Activated naive CD4-positive, alpha-beta T cell treated with anti-CD3 and anti-CD28 coated beads for 36 hours (primary cell): ENCODE measurements at regions not wholly inside any gene's neighbourhood (a gene's known extent, or its start where the extent isn't known, plus 50 kb on each side); places are given as distances from the start of the nearest gene placed in this dataset.

Experiments
- CTCF ChIA-PET: fragments of 350-600 bp; sonication (Branson Sonifier 250); formaldehyde crosslinking; loops from one replicate; lab custom pipeline; 2021; ENCODE audit warnings: antibody characterized with exemption; lab: Charles Lee
- DNase-seq: peaks from one replicate; pipeline ENCODE4 v3.0.0-alpha.2; 2020
- H3K27ac Mint-ChIP-seq: one replicate; pipeline ENCODE4 v1.8.0; 2021; ENCODE audit warnings: mild to moderate bottlenecking, mixed read lengths
- H3K27me3 Mint-ChIP-seq: one replicate; pipeline ENCODE4 v1.8.0; 2021; ENCODE audit warnings: low read depth, mixed read lengths
- H3K36me3 Mint-ChIP-seq: one replicate; pipeline ENCODE4 v1.8.0; 2021; ENCODE audit warnings: low read depth, mixed read lengths
- H3K4me1 Mint-ChIP-seq: one replicate; pipeline ENCODE4 v1.8.0; 2021; ENCODE audit warnings: low read depth, mixed read lengths
- H3K4me3 Mint-ChIP-seq: one replicate; pipeline ENCODE4 v1.8.0; 2021; ENCODE audit warnings: mild to moderate bottlenecking, moderate library complexity, mixed read lengths
- H3K9me3 Mint-ChIP-seq: one replicate; pipeline ENCODE4 v1.8.0; 2021; ENCODE audit warnings: mixed read lengths
- intact Hi-C: fragments of 100-400 bp; cut with micrococcal nuclease; formaldehyde crosslinking; loops from one replicate; pipeline ENCODE4 v1.15.1; 2023

DNA sequence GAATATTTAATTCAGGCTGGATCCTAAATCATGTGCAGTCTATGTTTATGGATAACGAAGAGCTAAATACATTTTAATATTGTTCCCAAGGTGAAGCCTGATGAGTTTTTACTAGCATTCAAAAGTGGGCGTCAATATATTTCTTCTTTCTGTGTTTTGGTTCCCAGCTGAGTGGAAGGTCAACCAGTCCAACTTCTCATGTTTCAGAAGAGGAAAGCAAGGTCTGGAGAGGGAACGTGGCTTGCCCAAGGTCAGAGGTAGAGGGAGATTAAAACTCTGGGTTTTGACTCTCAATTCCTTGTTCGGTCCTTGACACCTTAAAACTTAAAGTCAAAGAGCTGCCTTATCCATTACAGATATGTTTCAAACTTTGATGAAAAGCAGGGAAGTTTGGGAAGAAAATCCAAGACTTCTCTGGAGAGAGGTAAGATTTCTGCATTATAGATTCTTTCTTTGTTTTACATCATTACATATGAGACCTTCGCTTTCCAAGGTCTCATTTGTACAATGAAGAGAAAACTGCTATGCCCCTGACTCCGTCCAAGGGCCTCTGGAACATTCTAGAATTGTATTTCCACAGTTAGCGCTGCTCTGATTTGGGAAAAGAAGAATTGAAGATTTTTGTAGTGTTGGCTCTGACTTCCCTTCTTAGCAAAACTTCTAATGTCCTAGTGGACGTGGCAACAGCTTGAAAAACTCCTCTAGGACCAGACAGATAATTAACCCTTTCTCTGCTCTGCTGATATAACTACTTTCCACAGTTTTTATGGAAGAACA is 57.7 kb upstream of the HES1 start:
- Mint-ChIP-seq H3K27ac (no peak overlapping the region), H3K27me3 (peaks cover 10% of the 10 kb centered on the region), H3K9me3 (no peaks in the 10 kb centered on the region), H3K36me3 (no peaks in the 10 kb centered on the region), H3K4me1 (no peaks in the 10 kb centered on the region), H3K4me3 (no peak overlapping the region)
- CTCF ChIA-PET: interaction anchor here (0.6 kb wide), 1 partner anchor 62 kb away, joined by 3 read pairs; no protein-coding TSS in a partner anchor
- intact Hi-C loops: no loop called here
- DNase-seq: no peak

DNA sequence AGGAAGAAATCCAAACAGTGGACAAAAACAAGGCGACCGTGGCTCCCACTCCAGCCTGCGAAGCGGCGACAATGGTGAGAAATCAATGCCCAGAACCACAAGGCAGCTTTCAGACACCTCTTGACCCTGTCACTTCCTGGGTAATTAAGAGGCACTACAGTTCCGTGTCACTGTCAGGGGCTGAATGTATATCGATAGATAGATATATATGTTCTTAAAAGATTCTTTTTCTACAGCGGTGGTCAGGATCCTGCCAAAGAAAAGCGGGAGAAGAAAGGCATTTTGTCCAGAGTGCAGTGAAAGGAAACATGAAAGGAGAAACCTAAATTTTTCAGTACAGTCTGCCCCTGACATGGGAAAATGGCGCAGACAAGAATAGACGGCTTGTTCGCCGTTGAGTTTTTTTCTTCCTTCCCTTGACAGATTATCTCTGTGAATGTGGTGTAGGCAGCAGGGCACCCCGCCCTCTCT is 56.2 kb upstream of the HES1 start:
- H3K4me1 Mint-ChIP-seq: no peaks in the 10 kb centered on the region
- H3K27ac Mint-ChIP-seq: no peak overlapping the region
- no peaks in the 10 kb centered on the region for H3K36me3 Mint-ChIP-seq
- no peak for DNase-seq
- no peaks in the 10 kb centered on the region for H3K9me3 Mint-ChIP-seq
- intact Hi-C loops: no loop called here
- H3K4me3 Mint-ChIP-seq: no peak overlapping the region
- CTCF ChIA-PET: no interaction called here
- peaks cover 8% of the 10 kb centered on the region for H3K27me3 Mint-ChIP-seq

DNA sequence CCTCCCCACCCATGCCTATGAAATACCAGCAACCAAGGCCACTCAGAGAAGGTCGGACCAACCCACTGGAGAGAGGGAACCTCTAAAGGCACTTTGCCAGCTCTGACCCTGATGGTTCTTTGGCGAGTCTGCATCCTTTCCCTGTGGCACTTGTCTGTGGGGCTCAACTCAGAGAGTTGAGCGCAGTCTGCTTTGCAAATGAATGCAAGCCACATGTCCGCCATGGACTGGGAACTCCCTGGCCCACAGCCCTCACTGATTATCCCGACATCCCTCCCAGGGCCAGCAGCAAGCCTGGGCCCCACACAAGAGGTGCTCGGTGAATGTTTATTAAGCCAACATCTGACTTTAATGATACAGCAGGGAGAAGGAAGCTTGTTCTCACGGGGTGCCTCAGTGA is 55.5 kb upstream of the HES1 start:
- no peaks in the 10 kb centered on the region for H3K36me3 Mint-ChIP-seq
- no peak for DNase-seq
- H3K4me1 Mint-ChIP-seq: no peaks in the 10 kb centered on the region
- H3K4me3 Mint-ChIP-seq: no peak overlapping the region
- CTCF ChIA-PET: no interaction called here
- H3K27me3 Mint-ChIP-seq: peaks cover 5% of the 10 kb centered on the region
- no peak overlapping the region for H3K27ac Mint-ChIP-seq
- intact Hi-C loops: no loop called here
- H3K9me3 Mint-ChIP-seq: no peaks in the 10 kb centered on the region

DNA sequence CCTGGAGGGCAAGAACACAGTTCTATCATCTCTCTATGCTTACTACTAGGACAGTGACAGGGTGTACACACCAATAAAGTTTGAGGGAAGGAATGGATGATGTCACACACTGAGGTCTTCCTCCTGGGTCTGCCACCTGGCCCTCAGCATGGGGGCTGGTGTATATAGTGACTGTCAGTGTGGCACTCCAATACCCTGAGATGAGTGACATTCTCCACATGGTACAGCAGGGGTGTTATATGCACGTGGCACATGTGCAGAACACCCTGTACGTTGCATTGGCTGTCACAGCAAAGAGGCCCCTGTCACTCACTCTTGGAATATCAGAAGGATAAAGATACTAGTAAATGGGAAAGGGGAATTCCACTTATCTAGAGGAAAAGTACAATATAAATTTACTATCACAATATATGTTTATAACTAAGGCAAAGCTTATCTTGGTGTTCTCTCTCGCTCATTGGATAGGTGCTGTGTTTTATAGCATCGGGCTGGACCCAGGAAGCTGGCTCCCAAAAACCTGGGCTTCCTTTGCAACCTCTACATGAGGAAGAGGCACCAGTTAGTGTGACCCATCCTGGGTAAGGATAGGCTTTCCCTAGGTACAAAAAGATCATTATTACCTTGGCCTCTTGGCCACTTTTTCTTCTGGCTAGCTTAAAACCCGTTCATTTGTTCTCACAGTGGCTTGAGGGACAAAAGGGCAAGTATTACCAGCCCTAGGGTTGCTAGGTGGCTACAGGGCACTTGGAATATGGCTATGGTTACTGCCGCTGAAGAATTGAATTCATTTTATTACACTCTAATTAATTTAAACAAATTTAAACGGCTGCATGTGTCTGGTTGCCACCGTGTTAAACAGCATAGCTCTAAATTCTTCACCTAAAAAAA is 54.8 kb upstream of the HES1 start:
- intact Hi-C loops: no loop called here
- Mint-ChIP-seq H3K36me3 (no peaks in the 10 kb centered on the region), H3K9me3 (no peaks in the 10 kb centered on the region), H3K4me1 (no peaks in the 10 kb centered on the region), H3K4me3 (no peak overlapping the region), H3K27ac (no peak overlapping the region), H3K27me3 (peaks cover 5% of the 10 kb centered on the region)
- CTCF ChIA-PET: interaction anchor here (1.1 kb wide), 1 partner anchor 112 kb away, joined by 3 read pairs; no protein-coding TSS in a partner anchor
- DNase-seq: no peak

DNA sequence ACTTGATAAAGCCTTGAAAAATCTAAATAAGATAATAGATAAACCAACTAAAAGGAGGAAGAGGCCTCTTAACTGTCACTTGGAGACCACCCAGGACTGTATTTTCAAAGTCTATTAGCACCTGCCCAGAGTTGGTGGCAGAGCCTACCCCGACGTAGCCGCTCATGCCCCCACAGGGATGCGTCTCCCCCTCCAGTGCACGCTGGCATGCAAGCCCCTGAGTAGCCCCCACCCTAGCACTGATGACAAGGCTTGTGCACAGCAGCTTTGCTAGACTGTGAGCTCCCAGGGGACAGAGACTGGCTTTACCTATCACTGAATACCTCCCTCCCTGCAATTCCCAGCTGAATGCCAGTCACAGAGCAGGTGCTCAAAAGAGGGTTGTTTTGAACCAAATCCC is 54.1 kb upstream of the HES1 start:
- Mint-ChIP-seq H3K9me3 (no peaks in the 10 kb centered on the region), H3K27me3 (peaks cover 5% of the 10 kb centered on the region), H3K4me3 (no peak overlapping the region), H3K27ac (no peak overlapping the region), H3K4me1 (no peaks in the 10 kb centered on the region), H3K36me3 (no peaks in the 10 kb centered on the region)
- DNase-seq: no peak
- CTCF ChIA-PET: interaction anchor here (1.1 to 1.2 kb wide), 2 partner anchors 112 to 234 kb away, joined by 3 read pairs; no protein-coding TSS in a partner anchor
- intact Hi-C loops: no loop called here

DNA sequence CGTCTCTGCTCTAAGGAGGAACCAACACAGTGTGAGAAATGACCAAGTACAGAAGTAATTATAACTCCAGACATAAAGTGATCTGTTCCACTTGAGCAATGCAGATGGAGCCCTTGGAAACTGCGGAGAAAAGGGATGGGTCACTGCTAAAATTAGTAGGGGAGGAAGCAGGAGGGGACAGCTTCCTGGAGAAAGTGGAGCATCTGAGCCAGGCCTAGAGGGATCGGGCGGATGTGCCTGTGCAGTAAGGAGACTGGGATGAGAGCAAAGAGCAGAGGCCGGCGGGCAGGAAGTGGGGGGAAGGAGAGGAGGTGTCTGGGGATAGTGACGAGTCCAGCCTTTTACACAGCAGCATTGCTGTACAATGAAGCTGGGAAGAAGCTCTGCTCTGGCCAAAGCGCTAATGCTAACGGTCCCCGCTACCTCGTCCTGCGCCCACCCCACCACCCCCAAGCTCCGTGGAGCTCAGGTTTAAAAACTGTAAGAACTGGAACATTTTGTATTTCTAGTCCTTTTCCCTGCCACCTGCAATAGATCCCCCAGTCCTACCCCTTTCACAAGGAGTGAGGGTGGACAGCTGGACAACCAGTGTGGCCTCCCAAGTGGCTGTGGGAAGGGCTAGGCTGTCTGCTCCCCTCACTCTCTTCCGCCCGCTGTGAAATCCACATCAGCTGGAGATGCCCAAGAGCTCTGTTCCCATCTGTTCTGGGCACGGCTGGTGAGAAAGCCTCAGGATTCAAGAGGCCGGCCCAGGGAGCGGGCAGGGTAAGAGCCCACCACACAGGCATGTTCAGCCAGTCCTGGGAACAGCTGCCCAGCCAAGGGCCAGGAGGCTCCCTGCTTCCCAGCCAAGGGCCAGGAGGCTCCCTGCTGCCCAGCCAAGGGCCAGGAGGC is 53.0 kb upstream of the HES1 start:
- no peak for DNase-seq
- intact Hi-C loops: no loop called here
- no peaks in the 10 kb centered on the region for H3K36me3 Mint-ChIP-seq
- H3K4me3 Mint-ChIP-seq: no peak overlapping the region
- no peaks in the 10 kb centered on the region for H3K9me3 Mint-ChIP-seq
- CTCF ChIA-PET: interaction anchor here (1.2 kb wide), 1 partner anchor 232 kb away, joined by 3 read pairs; no protein-coding TSS in a partner anchor
- peaks cover 2% of the 10 kb centered on the region for H3K27me3 Mint-ChIP-seq
- no peaks in the 10 kb centered on the region for H3K4me1 Mint-ChIP-seq
- H3K27ac Mint-ChIP-seq: no peak overlapping the region

DNA sequence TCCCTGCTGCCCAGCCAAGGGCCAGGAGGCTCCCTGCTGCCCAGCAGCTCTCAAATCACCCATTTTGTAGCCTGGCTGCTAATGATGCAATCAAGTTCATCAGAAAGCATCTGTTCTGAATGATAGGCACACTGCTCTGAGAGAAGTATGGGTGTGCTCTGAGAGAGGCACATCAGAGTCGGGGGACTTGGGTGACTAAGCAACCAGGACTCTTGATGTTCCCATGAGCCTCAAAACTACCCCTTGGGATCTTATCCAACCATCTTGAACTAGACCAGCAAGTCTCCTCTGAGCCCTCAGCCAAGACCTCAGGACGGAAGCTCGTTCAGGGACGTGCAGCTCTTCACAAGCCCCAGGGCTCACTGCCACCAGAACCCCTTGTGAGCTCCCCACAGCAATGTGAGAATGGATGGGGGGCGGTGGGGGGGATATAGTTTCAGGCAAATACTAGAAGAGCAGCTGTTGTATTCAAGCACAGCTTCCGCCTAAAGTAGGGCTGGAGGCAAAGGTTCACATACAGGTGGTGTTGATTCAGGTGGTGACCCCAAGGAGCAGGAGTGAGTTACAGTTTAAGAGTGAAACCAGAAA is 52.2 kb upstream of the HES1 start:
- Mint-ChIP-seq H3K27ac (no peak overlapping the region), H3K36me3 (no peaks in the 10 kb centered on the region), H3K4me3 (no peak overlapping the region), H3K9me3 (no peaks in the 10 kb centered on the region), H3K4me1 (no peaks in the 10 kb centered on the region), H3K27me3 (peaks cover 2% of the 10 kb centered on the region)
- CTCF ChIA-PET: no interaction called here
- intact Hi-C loops: no loop called here
- no peak for DNase-seq

DNA sequence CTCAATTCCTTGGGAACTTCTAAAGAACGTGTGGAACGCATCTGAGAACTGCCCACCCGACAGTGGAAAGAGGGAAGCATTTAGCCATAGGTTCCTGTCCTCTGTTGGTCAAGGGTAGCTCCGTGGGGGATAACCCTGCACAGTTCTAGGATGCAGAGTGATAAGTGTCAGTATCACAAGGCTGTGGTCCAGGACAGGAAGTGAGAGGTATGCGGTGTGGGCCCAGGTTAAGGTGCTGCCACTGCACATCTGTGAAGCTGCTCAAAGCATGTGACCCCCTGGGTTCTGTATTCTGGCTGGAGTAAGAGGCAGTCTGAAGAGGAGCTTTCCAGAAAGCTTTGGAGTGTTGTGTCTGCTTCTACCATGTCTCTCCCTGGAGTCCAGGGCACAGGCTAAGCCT is 51.7 kb upstream of the HES1 start:
- CTCF ChIA-PET: no interaction called here
- Mint-ChIP-seq H3K9me3 (no peaks in the 10 kb centered on the region), H3K4me1 (peaks cover 2% of the 10 kb centered on the region), H3K36me3 (no peaks in the 10 kb centered on the region), H3K27me3 (peaks cover 2% of the 10 kb centered on the region), H3K4me3 (no peak overlapping the region), H3K27ac (no peak overlapping the region)
- intact Hi-C loops: no loop called here
- peak; percentile 42 for DNase-seq
